GM21717 (cell line): ENCODE measurements at regions not wholly inside any gene's neighbourhood (a gene's known extent, or its start where the extent isn't known, plus 50 kb on each side); places are given as distances from the start of the nearest gene placed in this dataset.

ENCODE experiments used
- ATAC-seq: cut with Tn5 transposase; IDR thresholded peaks from one replicate; pipeline ENCODE4 v1.9.1; 2021; ENCODE audit warnings: mild to moderate bottlenecking, moderate library complexity; ENCODE audit not compliant: unreplicated experiment

GRCh38 chr5:164359260-164360255 is 854.1 kb downstream of the MAT2B start:
- no peak for ATAC-seq

DNA sequence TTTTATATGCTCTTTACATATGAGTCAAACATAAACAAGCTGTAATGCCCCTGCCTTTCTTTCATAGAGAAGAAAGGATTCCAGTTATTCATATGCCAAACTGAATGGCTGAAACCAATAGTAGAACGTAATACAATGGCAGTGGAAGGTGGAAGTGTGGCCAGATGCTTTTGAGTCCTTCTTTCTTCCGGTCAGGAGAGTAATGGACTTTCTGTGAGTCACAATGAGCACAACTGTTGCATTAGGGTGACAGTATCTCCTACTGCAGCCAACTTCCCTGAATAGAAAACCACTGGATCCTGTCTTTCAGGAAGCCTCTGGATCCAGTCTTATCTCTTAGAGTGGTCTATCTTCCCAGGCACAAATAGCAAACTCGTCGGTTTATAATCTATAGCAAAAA is 855.2 kb downstream of the MAT2B start:
- ATAC-seq: no peak

DNA sequence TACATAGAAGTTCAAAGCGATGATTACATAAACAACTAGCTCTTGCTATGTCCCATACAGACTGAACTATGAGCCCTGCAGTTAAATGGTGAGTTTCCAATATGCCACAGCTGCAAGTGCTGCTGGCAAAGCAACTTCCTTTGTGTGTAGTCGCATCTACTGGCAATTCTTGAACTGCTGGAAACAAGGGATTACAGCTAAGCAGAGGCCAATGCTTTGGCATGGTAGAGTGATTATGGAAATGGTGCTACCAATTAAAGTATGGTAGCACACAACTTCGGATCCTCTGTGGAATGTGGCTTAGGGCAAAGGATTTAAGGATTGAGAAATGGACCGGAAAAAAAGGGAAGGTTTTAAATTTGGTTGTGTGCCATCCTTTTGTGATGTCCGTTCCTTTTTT is 856.6 kb downstream of the MAT2B start:
- no peak for ATAC-seq

- ATAC-seq: no peak
Measured at GRCh38 chr5:164362835-164363234, 857.4 kb downstream of the MAT2B start.

DNA sequence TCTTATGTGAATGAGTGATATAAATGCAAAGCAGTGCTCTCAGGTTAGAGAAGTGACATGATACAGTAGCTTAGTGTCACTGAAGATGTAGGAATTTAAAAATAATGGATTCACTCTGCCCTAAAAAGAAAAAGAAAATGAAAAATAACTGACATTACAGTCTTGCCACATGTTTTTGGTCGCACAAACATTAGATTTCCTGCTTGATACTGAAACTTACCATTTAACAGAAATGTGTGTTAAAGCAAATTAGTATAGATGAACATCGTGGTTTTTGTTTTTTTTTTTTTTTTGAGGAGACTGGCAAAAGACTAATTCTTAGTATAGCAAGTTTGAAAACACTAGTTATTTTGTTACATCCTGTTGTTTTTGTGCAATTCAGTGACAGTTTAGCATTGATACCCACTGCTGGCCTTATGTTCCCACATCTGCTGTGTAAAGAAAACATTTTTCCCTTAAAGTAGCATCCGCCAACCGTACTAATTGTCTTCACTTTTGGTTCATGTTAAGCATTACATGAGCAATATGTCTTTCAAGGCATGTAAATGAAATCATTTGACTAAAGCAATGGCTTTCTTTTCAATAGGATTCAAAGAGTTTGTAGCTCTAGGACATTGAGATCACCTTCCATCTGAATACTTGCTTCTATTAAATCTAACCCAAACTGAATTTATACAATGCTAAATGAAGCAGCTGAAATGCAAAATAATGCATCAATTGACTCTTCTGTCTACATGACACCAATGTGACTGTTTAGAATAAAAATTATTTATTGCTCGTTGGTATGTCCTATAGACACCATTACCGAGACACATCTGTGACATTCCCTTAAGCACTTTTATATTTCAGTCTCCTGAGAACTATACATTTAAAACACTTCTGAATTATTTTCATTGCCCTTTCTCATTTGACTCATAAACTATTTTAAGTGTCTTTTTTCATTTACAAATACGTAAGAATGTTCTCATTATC is 859.1 kb downstream of the MAT2B start:
- ATAC-seq: no peak

- ATAC-seq: no peak
Measured at GRCh38 chr5:164370841-164371240, 865.4 kb downstream of the MAT2B start.

GRCh38 chr5:164372892-164373291 is 867.5 kb downstream of the MAT2B start:
- ATAC-seq: no peak

- no peak for ATAC-seq
Measured at GRCh38 chr5:164373876-164374275, 868.5 kb downstream of the MAT2B start.

DNA sequence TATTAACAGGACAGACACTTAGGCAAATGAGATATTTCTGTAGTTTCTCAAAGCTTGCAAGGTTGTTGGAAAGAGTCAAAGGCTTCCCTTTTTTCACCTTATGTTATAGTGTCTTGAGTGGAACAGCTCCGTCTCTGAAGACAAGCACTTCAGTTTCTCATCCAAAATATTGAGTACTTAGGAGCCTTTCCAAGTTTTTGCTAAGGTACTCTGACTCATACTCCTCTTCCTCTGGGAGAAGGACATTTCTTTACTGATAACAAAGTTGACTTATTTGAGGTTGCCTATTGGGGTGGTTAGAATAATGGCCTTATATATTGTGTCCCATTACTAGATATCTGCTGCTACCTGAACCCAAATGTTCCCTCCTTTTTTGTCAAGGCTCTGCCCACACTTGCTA is 869.6 kb downstream of the MAT2B start:
- no peak for ATAC-seq

- ATAC-seq: no peak
Measured at GRCh38 chr5:164376843-164377242, 871.4 kb downstream of the MAT2B start.

- ATAC-seq: no peak
Measured at GRCh38 chr5:164377746-164378145, 872.3 kb downstream of the MAT2B start.

GRCh38 chr5:164383662-164384061 is 878.2 kb downstream of the MAT2B start:
- ATAC-seq: no peak

DNA sequence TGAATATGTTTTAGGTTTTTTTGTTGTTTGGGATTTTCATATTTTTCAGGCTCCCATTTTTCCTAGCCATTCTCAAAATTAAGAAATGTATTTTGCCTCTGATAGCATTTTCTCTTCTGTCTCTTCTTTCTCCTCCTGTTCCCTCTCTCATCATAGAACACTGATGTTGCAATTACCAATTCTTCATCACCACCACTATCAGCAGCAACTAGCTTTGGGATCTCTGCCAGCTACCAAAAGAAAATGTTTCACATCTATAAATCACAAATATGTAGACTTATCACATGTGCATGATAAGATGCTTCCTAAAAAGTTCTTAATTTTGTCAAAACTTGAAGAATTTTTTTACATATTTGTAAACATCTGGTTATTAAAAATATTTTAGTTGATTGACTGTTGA is 887.1 kb downstream of the MAT2B start:
- ATAC-seq: no peak

DNA sequence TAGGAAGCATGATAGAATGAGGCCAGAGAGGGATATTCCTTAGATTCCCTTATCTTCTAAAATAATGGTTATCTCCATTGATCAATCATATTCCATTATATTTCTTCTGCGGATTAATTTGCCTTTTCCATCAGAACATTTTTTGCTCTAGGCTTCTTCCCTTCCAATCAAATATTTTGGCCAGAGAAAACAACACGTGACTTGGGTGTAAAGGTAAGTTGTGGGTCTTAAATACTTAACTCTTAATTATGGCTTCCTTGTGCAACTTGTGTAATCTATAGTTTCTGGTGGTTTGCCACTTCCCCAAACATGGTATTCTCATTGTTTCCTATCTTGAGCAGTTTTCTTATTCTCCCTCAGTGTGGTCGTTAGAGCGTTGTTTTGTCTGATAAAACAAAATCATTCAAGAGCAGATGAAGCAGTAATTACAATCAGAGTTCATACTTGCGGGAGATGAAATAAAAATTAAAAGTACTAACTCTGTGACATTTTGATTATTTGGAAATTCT is 889.3 kb downstream of the MAT2B start:
- no peak for ATAC-seq

DNA sequence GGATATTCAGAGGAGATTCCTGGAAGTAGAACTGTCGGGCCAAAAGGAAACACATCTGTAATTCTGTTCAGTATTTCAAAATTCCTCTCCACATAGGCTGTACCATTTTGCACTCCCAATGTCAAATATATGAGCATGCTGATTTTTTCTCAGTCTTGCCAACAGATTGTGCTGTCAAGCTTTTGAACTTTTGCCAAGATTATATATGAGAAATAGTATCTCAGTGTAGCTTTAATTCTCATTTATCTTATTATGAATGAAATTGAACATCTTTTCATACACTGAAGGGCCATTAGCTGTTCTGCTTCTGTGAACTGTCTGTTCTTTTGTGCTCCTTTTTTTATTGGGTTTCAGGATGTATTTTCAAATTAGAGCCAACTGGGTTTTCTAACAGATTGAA is 907.1 kb downstream of the MAT2B start:
- ATAC-seq: no peak

DNA sequence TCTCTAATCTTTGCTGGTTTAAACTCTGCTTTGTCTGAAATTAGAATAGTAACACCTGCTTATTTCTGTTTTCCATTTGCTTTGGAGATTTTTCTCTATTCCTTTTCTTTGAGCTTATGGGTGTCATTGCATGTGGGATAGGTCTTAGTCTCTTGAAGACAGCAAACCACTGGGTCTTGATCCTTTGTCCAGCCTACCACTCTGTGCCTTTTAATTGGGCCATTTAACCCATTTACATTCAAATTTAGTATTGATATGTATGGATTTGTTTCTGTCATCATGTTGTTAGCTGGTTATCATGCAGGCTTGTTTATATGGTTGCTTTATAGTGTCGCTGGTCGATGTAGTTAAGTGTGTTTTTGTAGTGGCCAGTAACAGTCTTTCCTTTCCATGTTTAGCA is 914.7 kb downstream of the MAT2B start:
- ATAC-seq: no peak

DNA sequence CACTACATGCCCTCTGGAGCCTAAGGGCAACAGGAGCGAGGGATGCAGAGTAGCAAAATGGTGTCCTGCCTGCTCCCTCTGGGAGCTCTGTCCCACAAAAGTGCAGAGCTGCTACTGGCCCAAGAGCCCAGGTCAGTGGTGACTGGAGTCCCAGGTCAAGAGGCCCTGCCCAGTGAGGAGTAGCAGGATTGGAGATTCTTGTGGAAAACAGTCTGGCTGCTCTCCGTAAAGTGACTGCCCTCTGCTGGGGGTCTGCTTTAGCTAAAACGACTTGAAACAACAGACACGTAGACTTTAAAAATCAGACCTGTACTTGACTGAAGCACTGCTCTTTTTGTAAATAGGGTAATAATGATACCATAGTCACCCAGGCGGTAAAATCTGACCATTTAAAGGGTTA is 917.0 kb downstream of the MAT2B start:
- no peak for ATAC-seq

- ATAC-seq: no peak
Measured at GRCh38 chr5:164431634-164432304, 926.4 kb downstream of the MAT2B start.

GRCh38 chr5:164433106-164433870 is 927.9 kb downstream of the MAT2B start:
- ATAC-seq: no peak

- no peak for ATAC-seq
Measured at GRCh38 chr5:164435576-164435975, 930.2 kb downstream of the MAT2B start.
